Fibroblast of skin of left biceps (primary cell): ENCODE measurements at regions not wholly inside any gene's neighbourhood (a gene's known extent, or its start where the extent isn't known, plus 50 kb on each side); places are given as distances from the start of the nearest gene placed in this dataset.
"Not testable (repeated sequence)": the region's sequence is repeated elsewhere in the genome, so short reads cannot be mapped to it uniquely, and the experiment has no call there.

ENCODE experiments used
- DNase-seq, 2 experiments: peaks; one replicate each; pipeline ENCODE4 v3.0.0-alpha.2; 2013; ENCODE audit warnings: low read depth in 2 of 2

DNA sequence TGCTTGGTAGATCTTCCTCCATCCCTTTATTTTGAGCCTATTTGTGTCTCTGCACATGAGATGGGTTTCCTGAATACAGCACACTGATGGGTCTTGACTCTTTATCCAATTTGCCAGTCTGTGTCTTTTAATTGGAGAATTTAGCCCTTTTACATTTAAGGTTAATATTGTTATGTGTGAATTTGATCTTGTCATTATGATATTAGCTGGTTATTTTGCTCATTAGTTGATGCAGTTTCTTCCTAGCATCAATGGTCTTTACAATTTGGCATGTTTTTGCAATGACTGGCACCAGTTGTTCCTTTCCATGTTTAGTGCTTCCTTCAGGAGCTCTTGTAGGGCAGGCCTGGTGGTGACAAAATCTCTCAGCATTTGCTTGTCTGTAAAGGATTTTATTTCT, 72.4 kb downstream of the HNRNPD start:
- DNase-seq, result not testable (repeated sequence)

DNA sequence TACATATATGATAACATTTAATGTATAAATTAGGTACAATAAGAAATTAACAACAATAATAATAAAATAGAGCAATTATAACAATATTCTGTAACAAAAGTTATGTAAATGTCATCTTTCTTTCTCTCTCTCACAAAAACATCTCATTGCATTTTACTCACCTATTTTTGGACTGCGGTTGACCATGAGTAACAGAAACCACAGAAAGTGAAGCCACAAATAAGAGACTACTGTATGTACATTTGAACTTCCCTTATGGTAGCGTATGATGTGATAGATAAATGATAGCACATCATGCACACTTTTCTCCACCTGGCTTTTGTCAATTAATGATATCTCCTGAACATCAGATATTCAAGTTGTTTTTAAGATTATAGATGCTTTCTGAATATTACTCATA, 80.5 kb downstream of the HNRNPD start:
- no peak for DNase-seq

DNA sequence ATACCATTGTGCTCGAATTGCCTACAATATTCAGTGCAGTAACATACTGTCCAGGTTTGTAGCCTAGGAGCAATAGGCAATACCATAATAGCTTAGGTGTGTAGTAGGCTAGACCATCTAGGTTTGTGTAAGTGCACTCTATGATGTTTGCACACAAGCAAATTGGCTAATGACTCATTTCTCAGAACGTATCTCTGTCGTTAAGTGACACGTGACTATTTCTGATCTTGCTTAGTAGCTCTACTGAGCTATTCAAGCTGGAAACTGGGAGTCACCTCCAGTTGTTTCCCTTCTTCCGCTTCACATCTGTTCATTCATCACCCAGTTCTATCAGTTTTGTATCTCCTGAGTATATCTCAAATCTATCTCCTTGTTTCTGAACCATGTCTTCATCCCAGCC, 86.1 kb downstream of the HNRNPD start:
- no peak for DNase-seq

DNA sequence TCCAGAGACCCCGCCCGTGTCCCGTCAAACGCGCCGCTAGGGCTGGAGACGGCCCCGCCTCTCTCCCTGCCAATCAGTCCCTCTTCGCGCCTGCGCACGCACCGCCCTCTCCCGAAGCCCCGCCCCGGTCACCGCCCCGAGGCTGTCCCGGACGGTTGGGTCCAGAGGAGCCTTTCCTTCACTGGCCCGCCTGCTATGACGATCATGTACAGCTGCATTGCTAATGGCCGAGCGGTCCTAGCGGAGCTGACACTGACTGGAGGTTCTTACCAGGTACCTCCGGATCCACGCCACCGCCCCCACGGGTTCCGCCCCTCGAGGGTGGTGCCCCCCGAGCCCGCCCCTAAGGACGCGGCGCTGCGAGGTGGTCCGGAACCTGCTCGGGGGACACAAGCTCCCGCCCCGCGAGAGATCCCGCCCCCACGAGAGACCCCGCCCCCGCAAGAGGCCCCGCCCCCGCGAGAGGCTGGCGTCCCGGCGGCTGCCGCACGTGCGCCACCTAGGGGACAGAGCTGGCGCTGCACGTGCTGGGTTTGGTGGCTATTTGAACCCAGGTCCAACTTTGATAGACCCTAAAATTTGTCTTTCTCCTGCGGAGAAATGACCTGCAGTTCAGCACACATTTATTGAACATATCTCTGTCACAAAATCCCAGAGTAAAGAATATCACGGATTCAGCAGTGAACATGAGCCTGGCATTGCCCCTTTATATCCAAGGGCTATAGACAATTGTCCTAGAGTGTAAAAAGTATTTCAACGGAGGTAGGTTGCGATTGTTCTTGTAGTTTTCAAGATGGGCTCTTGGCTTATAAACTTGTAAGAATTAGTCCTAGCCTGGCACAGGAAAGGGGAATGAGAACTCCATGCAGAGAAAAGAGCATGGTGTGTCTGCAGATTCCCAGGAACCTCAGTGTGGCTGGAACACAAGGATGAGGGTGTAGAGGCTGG, 88.7 kb downstream of the HNRNPD start:
- DNase-seq, result peak; percentile 97

DNA sequence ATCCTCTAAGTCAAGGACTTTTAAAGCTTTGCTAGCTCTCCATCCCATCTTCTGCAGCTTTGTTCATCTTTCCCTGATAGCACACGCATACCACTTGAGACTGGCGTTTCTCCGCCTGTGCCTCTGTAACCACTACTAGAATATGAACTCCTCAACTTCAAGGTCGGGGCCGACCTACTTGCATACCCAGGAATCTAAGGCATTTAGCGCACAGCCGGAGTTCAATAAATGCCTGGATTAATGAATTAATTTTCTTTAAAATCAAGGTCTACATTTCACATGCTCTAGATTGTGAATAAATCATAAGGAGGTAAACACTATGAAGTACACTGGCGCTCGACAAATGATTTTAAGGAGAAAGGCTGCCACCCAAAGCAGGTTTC, 89.3 kb downstream of the HNRNPD start:
- no peak for DNase-seq

DNA sequence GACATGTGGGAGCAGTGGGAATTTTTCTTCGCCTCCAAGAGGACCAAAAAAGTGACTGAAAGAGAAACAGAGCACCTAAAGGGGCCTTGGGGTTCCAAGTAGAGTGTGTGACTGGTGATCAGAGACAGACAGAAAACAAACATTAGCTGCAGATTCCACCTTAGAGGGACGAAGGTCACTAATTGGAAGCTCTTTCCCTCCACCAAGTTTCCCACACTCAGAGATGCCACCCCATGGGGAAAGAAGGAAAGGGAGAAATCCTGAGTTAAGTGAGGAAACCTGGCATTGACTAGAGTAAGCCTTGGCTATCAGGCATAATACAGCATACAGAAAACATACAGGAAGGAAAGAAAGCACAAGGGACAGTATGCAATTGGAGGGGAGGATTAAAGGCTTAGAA, 90.9 kb downstream of the HNRNPD start:
- no peak for DNase-seq

DNA sequence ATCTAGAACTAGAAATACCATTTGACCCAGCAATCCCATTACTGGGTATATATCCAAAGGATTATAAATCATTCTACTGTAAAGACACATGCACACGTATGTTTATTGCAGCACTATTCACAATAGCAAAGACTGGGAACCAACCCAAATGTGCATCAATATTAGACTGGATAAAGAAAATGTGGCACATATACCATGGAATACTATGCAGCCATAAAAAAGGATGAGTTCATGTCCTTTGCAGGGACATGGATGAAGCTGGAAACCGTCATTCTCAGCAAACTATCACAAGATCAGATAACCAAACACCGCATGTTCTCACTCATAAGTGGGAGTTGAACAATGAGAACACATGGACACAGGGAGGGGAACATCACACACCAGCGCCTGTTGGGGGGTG, 94.2 kb downstream of the HNRNPD start:
- not testable (repeated sequence) for DNase-seq

DNA sequence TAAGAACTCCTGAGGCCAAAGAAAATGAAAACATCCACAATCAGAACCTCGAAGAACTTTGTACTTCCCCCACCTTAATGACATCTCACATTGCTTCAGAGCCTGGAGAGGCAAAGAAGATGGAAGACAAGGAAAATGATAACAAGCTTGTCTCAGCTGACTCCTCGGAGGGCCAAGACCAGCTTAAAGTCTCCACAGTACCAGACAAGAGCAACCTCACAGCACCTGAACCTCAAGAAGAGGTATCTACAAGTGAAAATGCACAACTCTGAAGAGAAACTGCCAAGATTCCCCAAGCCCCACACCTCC, 97.5 kb downstream of the HNRNPD start:
- no peak for DNase-seq

DNA sequence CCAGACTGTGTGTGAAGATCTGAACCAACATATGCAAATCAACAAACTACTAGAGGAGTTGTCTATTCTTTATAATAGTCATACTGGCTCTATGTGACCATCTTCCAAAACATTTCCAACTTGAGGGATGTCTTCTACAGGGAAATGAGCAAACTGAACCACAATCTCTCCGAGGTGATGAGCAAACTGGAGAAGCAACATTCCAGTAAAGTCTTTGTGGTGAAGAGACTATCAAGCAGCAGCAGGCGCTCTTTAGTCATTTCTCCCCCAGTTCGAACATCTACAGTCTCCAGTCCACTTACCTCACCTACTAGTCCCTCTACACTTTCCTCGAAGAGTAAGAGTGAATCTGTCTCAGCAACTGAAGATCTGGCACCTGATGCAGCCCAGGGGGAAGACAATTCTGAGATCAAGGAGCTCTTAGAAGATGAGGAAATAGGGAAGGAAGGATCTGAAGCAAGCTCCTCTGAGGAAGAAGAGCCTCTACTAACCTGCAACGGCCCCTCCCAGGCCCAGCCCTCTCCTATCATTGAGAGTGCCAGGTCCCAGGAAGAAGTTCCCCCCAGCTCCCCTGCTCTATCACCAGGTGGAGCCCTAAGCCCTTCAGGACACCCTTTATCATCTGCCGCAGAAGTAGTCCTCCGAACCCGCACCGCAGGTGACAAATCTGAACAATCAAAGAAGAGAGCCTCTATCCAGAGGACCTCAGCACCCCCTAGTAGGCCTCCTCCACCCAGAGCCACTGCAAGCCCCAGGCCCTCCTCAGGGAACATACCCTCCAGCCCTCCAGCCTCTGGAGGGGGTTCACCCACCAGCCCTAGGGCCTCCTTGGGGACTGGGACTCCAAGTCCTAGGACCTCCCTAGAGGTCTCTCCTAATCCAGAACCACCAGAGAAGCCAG, 98.1 kb downstream of the HNRNPD start:
- DNase-seq, result no peak

DNA sequence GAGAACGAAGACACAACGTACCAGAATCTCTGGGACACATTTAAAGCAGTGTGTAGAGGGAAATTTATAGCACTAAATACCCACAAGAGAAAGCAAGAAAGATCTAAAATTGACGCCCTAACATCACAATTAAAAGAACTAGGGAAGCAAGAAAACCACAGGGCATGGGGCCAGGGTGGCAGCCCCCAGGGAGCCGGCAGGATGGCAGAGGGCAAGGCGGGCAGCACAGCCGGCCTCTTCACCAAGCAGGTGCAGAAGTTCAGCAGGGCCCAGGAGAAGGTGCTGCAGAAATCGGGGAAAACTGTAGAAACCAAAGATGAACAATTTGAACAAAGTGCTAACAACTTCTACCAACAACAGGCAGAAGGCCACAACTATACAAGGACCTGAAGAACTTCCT, 99.1 kb downstream of the HNRNPD start:
- DNase-seq, result not testable (repeated sequence)

DNA sequence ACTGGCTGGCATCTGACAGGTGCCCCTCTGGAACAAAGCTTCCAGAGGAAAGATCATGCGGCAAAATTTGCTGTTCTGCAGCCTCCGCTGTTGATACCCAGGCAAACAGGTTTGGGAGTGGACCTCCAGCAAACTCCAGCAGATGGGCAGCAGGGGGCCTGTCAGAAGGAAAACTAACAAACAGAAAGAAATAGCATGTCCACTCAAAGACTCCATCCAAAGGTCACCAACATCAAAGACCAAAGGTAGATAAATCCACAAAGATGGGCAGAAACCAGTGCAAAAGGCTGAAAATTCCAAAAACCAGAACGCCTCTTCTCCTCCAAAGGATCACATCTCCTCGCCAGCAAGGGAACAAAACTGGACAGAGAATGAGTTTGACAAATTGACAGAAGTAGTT, 101.3 kb downstream of the HNRNPD start:
- not testable (repeated sequence) for DNase-seq

DNA sequence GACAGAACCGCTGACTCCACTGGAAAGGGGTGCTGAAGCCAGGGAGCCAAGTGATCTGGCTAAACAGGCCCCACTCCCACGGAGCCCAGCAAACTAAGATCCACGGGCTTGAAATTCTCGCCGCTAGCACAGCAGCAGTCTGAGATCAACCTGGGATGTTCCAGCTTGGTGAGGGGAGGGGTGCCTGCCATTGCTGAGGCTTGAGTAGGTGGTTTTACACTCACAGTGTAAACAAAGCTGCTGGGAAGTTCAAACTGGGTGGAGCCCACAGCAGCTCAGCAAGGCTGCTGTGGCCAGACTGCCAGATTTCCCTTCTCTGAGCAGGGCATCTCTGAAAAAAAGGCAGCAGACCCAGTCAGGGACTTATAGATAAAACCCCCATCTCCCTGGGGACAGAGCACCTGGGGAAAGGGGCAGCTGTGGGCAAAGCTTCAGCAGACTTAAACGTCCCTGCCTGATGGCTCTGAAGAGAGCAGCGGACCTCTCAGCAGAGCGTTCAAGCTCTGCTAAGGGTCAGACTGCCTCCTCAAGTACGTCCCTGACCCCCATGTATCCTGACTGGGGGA, 101.8 kb downstream of the HNRNPD start:
- DNase-seq, result not testable (repeated sequence)

DNA sequence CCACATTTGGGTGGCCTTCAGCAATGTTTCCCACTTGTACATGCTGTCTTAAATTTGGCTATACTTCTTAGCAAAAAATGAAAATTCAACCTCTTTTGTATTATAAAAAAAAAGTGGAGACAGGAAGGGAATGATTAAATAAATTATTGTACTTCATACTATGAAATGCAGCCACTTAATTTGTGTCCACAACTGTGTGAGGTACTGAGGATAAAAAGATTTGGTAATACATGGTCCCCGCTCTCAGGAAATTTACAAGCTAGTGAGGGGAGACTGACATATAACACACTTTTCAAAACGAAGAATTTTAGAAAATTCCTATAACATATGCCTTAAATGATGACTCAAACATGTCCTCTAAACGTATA, 105.0 kb downstream of the HNRNPD start:
- DNase-seq, result no peak

DNA sequence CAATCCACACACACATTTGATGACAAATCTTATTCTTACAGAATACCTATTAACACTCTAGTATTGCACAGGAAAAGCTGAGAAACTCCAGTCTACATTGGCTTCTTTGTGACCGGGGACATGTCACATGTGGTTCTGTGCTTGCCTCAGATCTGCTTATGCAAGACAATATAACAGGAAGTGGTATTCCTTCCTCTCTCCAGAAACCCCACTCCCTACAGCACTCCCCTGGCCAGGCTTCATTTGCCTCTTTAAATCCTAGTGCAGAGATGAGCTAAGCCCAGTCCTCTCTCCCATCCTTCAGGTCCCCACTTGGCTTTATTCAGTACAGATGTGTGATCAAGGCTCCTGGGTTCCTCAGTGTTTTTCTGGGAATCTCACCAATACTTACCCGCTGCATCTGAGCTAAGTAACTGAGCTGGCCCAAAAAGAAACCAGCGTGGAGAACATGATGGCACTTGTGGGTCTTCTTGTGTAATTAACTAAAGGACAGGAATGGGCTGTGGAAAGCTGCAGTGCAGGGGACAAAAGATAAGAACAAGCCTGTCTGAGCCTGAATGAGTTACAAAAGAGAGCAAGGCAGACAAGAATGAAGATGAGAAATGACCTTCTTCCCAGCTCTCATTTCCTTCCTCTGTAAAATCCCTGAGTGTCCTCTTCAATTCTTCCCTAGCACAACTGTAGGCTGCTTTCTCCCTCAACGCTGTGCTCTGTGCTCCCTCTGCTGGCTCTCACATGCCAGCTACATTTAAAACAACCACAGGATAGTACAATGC, 105.6 kb downstream of the HNRNPD start:
- DNase-seq, result peak in 1 of 2 experiments; percentile 5

DNA sequence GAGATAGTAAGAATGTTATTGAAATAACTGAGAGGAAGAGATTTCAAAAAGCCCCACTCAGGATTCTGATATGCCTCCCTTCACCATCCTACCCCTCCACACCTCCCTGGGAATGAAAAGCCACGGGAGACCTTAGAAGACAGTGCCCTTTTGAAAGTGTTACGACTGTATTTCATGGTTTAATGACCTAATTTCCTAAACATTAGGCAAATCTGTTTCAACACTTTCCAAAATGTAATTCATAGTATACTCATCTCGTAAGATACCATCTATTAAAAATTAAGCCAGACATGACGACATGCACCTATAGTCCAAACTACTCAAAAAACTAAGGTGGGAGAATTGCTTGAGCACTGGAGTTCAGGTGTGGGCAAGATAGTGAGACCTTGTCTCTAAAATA, 106.3 kb downstream of the HNRNPD start:
- no peak for DNase-seq

DNA sequence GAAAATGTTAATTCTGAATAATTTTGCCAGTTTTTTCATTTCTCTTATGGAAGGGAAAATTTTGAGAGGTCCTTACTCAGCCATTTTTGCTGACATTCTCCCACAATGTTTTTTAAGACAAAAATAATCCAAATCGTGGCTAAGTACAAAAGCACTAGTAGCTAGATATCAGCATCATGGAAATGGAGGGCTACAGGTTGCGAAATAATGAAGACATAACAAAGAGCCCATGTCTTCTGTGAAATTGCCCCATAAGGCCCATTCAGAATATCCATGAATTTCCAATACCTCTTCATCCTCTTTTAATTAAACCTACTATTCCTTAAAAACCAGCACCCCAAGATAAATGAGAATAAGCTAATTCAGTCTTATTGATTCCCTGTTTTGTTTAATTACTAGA, 107.4 kb downstream of the HNRNPD start:
- no peak for DNase-seq

DNA sequence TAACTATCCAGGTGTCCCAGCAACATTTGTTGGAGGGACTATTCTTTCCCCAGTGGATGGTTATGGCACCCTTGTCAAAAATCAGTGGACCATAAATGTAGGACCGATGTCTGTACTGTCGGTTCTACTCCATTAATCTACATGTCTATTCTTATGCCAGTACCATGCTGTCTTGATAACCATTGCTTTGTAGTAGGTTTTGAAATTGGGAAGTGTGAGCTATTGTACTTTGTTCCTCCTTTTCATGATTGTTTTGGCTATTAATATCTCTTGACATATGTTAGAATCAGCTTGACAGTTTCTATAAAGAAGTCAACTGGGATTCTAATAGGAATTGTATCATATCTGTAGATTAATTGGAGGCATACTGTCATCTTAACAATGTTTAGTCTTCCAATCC, 112.7 kb downstream of the HNRNPD start:
- no peak for DNase-seq

DNA sequence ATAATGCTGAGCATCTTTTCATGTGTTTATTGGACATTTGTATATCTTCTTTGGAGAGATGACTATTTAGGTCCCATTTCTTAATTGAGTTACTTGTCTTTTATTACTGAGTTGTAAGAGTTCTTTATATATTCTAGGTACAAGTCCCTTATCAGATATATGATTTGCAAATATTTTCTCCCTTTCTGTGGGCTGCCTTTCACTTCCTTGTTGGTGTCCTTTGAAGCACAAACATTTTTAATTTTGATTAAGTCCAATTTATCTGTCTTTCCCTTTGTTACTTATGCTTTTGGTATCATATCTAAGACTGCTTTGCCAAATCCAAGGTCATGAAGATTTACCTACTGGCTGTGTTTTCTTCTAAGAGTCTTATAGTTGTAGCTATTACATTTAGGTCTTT, 113.2 kb downstream of the HNRNPD start:
- DNase-seq, result no peak

DNA sequence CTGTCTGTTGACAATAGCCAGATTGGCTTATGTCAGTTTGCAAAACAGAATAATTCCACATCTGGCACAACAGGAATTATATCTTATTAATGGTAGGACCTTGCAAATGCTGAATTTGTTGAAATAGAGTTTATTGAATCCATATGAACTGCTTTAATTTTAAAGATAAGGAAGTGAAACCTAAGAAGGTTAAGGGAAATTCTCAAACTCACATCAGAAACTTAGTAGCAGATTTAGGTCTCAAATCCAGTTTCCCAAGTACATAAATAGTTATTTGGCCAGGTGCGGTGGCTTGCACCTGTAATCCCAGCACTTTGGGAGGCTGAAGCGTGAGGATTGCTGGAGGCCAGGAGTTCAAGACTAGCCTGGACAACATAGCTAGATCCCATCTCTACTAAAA, 117.1 kb downstream of the HNRNPD start:
- no peak for DNase-seq

DNA sequence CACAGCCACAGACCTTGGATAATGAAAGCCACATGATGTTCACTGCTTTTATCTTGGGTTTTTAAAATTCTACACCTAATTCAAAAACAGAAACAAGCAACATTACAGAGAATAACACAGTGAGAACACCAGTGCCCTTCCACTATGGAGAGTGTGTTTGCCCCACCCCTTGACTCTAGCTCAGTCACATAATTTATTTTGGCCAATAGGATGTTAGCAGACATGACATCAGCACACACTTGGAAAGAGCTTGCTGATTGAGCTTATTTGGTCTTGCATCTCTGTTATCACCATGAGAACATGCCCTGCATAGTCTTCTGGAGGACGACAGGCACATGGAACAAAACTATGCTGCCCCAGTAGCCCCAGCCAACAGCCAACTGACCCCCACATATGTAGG, 118.1 kb downstream of the HNRNPD start:
- DNase-seq, result no peak

DNA sequence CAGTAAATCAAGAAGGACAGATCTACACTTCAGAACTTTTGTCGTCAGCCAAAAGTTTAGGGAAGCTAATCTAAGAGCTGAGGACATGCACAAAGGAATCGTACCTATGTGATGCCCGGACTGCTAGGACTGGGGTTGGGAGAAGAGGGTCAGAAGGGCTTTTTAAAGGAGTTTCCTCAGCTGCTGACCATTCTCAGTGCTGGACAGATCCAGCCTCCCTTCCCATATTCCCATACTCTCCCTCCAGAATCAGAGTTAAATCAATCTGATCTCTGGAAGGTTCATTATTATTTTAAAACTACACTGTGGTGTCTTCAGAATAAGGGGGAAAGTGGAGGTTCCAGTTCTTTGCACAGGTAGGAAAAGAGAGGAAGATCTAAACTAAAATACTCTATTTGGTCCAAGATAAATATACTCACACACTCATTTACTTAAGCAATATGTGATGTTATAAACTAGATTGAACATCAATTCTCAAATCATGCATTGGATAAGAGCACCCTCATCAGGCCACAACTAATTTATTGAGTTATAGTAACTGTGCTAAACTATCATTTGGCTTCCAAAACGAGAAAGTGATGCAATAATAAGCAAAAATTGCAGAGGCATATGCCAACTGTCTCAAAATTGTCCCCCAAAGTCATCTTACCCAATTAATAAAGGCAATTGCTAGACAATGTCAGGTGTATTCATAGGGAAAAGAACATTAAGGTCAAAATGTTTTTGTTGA, 124.7 kb downstream of the HNRNPD start:
- no peak for DNase-seq
